Gastrocnemius medialis (tissue), 4 donors: ENCODE measurements at regions not wholly inside any gene's neighbourhood (a gene's known extent, or its start where the extent isn't known, plus 50 kb on each side); places are given as distances from the start of the nearest gene placed in this dataset.

ENCODE experiments used
- ATAC-seq, 2 donors: fragments of 150-250 bp; one replicate each; pipeline ENCODE4 v1.9.1; 2016
- DNase-seq, 2 donors: peaks; one replicate each; pipeline ENCODE4 v3.0.0-alpha.2; 2019
- H3K27ac ChIP-seq, 4 donors: fragments of 200-600 bp; sonication (generic); 1 replicate in 1 of 4; 2 replicates in 3 of 4; pipeline ENCODE4 v1.5.1; 2016 to 2018; ENCODE audit warnings: mild to moderate bottlenecking in 2 of 4, moderate library complexity in 1 of 4
- H3K27me3 ChIP-seq, 3 donors: fragments of 200-600 bp; sonication (generic) in 2 of 3; 1 replicate in 1 of 3; 2 replicates in 2 of 3; pipeline versions ENCODE4 v1.5.1 to v1.6.0; 2016 to 2019; ENCODE audit warnings: mild to moderate bottlenecking in 1 of 3, moderate library complexity in 1 of 3
- H3K36me3 ChIP-seq, 2 donors: fragments of 200-600 bp; sonication (generic) in 1 of 2; one replicate each; pipeline ENCODE4 v1.5.1; 2017 to 2018
- H3K4me1 ChIP-seq, 2 donors: fragments of 200-600 bp; sonication (generic) in 1 of 2; one replicate each; pipeline ENCODE4 v1.5.1; 2016 to 2017; ENCODE audit warnings: mild to moderate bottlenecking in 2 of 2
- H3K4me3 ChIP-seq, 4 donors: fragments of 200-600 bp; sonication (generic) in 3 of 4; 1 replicate in 1 of 4; 2 replicates in 3 of 4; pipeline ENCODE4 v1.5.1; 2016 to 2019; ENCODE audit warnings: mild to moderate bottlenecking in 2 of 4
- H3K9me3 ChIP-seq, 3 donors: fragments of 200-600 bp; sonication (generic) in 2 of 3; 1 replicate in 1 of 3; 2 replicates in 2 of 3; pipeline ENCODE4 v1.5.1; 2016 to 2019
- POLR2A ChIP-seq, 2 donors: fragments of 450-650 bp; IDR thresholded peaks; one replicate each; pipeline ENCODE4 v1.6.1; 2017; ENCODE audit warnings: antibody characterized with exemption in 2 of 2, mild to moderate bottlenecking in 2 of 2, moderate library complexity in 2 of 2
- in situ Hi-C, 4 donors: fragments of 200-750 bp; cut with MboI; loops; one replicate each; pipeline versions ENCODE4 v1.15.0 to v1.8.0; 2017; ENCODE audit warnings: low sequenced_read_pairs in 4 of 4
- intact Hi-C: fragments of 100-400 bp; cut with DNase I; formaldehyde crosslinking; loops from one replicate; pipeline ENCODE4 v1.15.1; 2023; ENCODE audit warnings: low total_unique reads
- TF ChIP-seq, protein P1 (sequence below), 5 experiments: fragments of 450-650 bp in 3 of 5; fragments of 200-600 bp in 2 of 5; sonication (generic) in 2 of 5; IDR thresholded peaks in 4 of 5; conservative IDR thresholded peaks in 1 of 5; 1 replicate in 4 of 5; 2 replicates in 1 of 5; pipeline ENCODE4 v1.5.1; 2016 to 2019; ENCODE audit warnings: antibody characterized with exemption in 5 of 5, mild to moderate bottlenecking in 3 of 5, moderate library complexity in 3 of 5

DNA sequence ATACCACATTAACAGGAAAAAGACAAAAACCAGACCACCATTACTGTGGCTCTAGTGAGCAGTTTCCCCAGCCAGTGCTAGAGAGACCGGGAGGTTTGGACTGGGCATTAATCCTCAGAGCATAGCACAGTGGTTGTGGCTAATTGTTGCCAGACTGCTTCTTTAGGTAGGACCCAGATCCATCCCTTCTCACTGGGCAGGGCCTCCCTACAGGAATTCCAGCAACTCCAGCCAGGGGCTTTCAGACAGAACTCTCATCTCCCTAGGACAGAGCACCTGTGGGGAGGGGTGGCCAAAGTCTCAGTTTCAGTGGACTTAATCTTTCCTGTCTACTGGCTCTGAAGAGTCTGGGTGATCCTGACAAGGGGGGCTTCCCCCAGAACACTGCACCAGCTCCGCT, 759.6 kb downstream of the SQOR start:
- no peak for DNase-seq
- H3K9me3 ChIP-seq = no peaks in the 10 kb centered on the region
- intact Hi-C loops = no loop called here

DNA sequence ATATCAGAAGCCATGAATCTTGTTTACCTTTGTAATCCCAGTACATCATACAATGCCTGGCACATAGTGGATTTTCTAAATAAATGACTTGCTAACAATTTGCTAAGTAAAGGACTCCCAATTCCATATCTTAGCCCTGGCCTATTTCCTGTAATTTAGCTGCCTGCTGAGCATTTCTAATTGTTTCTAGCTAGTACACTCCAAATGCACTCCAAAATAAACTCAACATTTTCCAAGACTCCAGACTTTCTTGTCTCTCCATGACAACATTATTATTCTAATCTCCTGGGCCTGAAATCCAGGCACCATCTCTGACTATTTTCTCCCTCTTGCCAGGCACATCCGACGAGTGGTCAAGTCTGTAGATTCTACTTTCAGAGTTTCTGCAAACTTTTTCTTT, 773.5 kb downstream of the SQOR start:
- no peak overlapping the region for H3K4me3 ChIP-seq
- in situ Hi-C loops = no loop called here
- intact Hi-C loops = no loop called here
- no peak for ATAC-seq
- H3K27me3 ChIP-seq = no peaks in the 10 kb centered on the region
- H3K4me1 ChIP-seq = no peaks in the 10 kb centered on the region
- DNase-seq = no peak
- no peak overlapping the region for H3K27ac ChIP-seq
- H3K36me3 ChIP-seq = no peaks in the 10 kb centered on the region
- TF ChIP-seq, protein P1, sequence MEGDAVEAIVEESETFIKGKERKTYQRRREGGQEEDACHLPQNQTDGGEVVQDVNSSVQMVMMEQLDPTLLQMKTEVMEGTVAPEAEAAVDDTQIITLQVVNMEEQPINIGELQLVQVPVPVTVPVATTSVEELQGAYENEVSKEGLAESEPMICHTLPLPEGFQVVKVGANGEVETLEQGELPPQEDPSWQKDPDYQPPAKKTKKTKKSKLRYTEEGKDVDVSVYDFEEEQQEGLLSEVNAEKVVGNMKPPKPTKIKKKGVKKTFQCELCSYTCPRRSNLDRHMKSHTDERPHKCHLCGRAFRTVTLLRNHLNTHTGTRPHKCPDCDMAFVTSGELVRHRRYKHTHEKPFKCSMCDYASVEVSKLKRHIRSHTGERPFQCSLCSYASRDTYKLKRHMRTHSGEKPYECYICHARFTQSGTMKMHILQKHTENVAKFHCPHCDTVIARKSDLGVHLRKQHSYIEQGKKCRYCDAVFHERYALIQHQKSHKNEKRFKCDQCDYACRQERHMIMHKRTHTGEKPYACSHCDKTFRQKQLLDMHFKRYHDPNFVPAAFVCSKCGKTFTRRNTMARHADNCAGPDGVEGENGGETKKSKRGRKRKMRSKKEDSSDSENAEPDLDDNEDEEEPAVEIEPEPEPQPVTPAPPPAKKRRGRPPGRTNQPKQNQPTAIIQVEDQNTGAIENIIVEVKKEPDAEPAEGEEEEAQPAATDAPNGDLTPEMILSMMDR (IDR thresholded peaks at IDR 0.05 in 4 of 5, conservative IDR thresholded peaks at IDR 0.05 in 1 of 5) = no peak
- no peak for TF ChIP-seq POLR2A (IDR thresholded peaks at IDR 0.05)
- H3K9me3 ChIP-seq = no peaks in the 10 kb centered on the region

More for the DNA sequence above, 759.6 kb downstream of the SQOR start:
- in situ Hi-C loops = no loop called here
- Histone ChIP-seq H3K36me3 (no peaks in the 10 kb centered on the region), H3K4me1 (no peaks in the 10 kb centered on the region), H3K4me3 (no peak overlapping the region), H3K27me3 (no peaks in the 10 kb centered on the region), H3K27ac (no peak overlapping the region)
- TF ChIP-seq, protein P1 (IDR thresholded peaks at IDR 0.05 in 4 of 5, conservative IDR thresholded peaks at IDR 0.05 in 1 of 5) = no peak
- TF ChIP-seq POLR2A (IDR thresholded peaks at IDR 0.05) = no peak
- ATAC-seq = no peak

DNA sequence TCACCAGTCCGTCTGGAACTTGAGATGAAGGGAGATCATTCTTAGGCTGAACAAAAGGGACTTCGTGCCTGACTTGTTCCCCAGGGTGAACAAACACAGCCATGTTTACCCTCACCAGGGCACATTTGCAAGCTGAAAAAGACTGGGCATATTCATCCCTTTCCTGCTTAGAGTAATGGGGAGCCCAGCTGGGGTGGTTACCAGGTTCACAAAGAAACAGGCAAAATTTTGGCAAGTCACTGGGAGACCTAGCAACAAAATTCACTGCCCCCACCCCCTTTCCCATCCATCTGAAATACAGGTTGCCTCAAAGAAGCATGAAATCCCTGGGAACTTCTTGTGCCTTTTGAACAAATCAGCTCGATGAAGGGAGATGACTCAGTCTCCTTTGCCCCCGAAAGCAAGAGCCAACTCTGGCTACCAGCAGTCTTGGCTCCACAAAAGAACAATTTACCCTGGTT, 775.0 kb downstream of the SQOR start:
- Histone ChIP-seq H3K27me3 (no peaks in the 10 kb centered on the region), H3K27ac (no peak overlapping the region), H3K4me1 (no peaks in the 10 kb centered on the region), H3K9me3 (no peaks in the 10 kb centered on the region), H3K4me3 (no peak overlapping the region), H3K36me3 (no peaks in the 10 kb centered on the region)
- no peak for DNase-seq
- in situ Hi-C loops (no loop called here), intact Hi-C loops (no loop called here)
- ATAC-seq = no peak
- TF ChIP-seq POLR2A (IDR thresholded peaks at IDR 0.05) = no peak

DNA sequence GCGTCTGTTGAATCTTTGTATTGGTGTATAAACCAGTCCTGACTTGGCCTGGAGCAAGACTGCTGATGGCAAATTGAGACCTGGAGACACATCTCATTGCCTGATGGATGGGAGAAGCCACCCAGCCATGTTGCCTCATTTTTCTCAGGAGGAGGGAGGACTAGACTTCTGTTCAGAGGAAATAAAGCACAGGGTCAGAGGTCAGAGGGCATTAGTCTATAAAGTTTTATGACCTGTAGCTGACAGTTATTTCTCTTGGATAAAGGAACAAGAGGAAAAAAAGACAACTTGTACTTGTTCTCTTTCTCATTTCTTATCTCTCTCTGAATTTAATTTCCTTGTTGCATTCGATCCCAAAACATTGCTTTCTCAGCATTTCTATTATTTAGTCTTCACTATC, 775.9 kb downstream of the SQOR start:
- intact Hi-C loops = no loop called here
- in situ Hi-C loops = no loop called here
- H3K9me3 ChIP-seq = no peaks in the 10 kb centered on the region
- no peak for DNase-seq
- H3K4me3 ChIP-seq = no peak overlapping the region
- no peaks in the 10 kb centered on the region for H3K4me1 ChIP-seq
- H3K27me3 ChIP-seq = no peaks in the 10 kb centered on the region
- no peak overlapping the region for H3K27ac ChIP-seq
- TF ChIP-seq, protein P1 (IDR thresholded peaks at IDR 0.05 in 4 of 5, conservative IDR thresholded peaks at IDR 0.05 in 1 of 5) = no peak
- no peak for TF ChIP-seq POLR2A (IDR thresholded peaks at IDR 0.05)
- H3K36me3 ChIP-seq = no peaks in the 10 kb centered on the region
- no peak for ATAC-seq

DNA sequence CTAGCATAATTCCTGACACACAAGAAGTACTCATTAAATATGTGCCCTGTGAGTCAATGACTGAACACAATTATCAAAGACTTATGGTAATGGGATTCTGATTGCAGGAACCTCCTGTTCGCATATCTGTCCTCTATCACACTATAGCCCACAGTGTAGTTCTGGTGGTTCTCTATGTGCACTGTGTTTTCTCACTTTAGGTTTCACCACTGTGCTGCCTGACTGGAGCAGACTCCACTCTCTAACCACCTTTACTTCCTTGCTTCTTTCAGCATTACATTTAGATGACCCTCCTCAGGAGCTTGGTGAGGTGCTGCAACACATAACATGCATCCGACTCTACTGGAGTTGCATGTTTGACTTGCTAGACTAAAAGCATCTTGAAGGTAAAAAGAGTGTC, 777.1 kb downstream of the SQOR start:
- in situ Hi-C loops = no loop called here

More for the DNA sequence above, 777.1 kb downstream of the SQOR start:
- Histone ChIP-seq H3K4me1 (no peaks in the 10 kb centered on the region), H3K27me3 (no peaks in the 10 kb centered on the region), H3K27ac (no peak overlapping the region), H3K36me3 (no peaks in the 10 kb centered on the region), H3K4me3 (no peak overlapping the region), H3K9me3 (no peaks in the 10 kb centered on the region)
- intact Hi-C loops = no loop called here
- TF ChIP-seq, protein P1 (IDR thresholded peaks at IDR 0.05 in 4 of 5, conservative IDR thresholded peaks at IDR 0.05 in 1 of 5) = no peak
- TF ChIP-seq POLR2A (IDR thresholded peaks at IDR 0.05) = no peak
- no peak for DNase-seq
- no peak for ATAC-seq
